Mesendoderm (in vitro differentiated cells): ENCODE measurements at regions not wholly inside any gene's neighbourhood (a gene's known extent, or its start where the extent isn't known, plus 50 kb on each side); places are given as distances from the start of the nearest gene placed in this dataset.

Experiments used
- DNase-seq: peaks from one replicate; pipeline ENCODE4 v3.0.0; 2013
- H2AK5ac ChIP-seq: 2 replicates; pipeline ENCODE4 v1.6.1; 2013; ENCODE audit warnings: low read length, inconsistent platforms
- H2BK120ac ChIP-seq: 2 replicates; pipeline ENCODE4 v1.6.1; 2013; ENCODE audit warnings: low read depth, mild to moderate bottlenecking, low read length, moderate library complexity, mixed read lengths
- H2BK15ac ChIP-seq: replicated peaks from 2 replicates; pipeline ENCODE4 v1.6.1; 2013; ENCODE audit warnings: low read depth, mild to moderate bottlenecking, moderate library complexity
- H2BK5ac ChIP-seq: 2 replicates; pipeline ENCODE4 v1.6.1; 2013; ENCODE audit warnings: low read length, inconsistent platforms
- H3K18ac ChIP-seq: 2 replicates; pipeline ENCODE4 v1.6.1; 2013; ENCODE audit warnings: mild to moderate bottlenecking, low read length, mixed read lengths
- H3K23ac ChIP-seq: one replicate; pipeline ENCODE4 v1.6.1; 2013; ENCODE audit warnings: low read length
- H3K27ac ChIP-seq: 2 replicates; pipeline ENCODE4 v1.5.1; 2013; ENCODE audit warnings: low read depth, mild to moderate bottlenecking, inconsistent platforms, low read length, moderate library complexity
- H3K27me3 ChIP-seq: 2 replicates; pipeline ENCODE4 v1.6.1; 2013; ENCODE audit warnings: low read length, control low read depth, mild to moderate bottlenecking, inconsistent platforms; ENCODE audit not compliant: insufficient read depth, poor library complexity
- H3K36me3 ChIP-seq: 2 replicates; pipeline ENCODE4 v1.6.1; 2013; ENCODE audit warnings: low read length, inconsistent platforms; ENCODE audit not compliant: control insufficient read depth, insufficient read depth
- H3K4ac ChIP-seq: one replicate; pipeline ENCODE4 v1.6.1; 2013; ENCODE audit warnings: low read depth, mild to moderate bottlenecking, low read length, moderate library complexity
- H3K4me1 ChIP-seq: 2 replicates; pipeline ENCODE4 v1.6.1; 2013; ENCODE audit warnings: low read depth, low read length, inconsistent platforms; ENCODE audit not compliant: control insufficient read depth
- H3K4me2 ChIP-seq: 2 replicates; pipeline ENCODE4 v1.6.1; 2013; ENCODE audit warnings: low read length
- H3K4me3 ChIP-seq: 2 replicates; pipeline ENCODE4 v1.5.1; 2013; ENCODE audit warnings: mild to moderate bottlenecking, low read length
- H3K56ac ChIP-seq: one replicate; pipeline ENCODE4 v1.6.1; 2013; ENCODE audit warnings: low read length
- H3K79me1 ChIP-seq: 2 replicates; pipeline ENCODE4 v1.6.1; 2013; ENCODE audit warnings: low read length, inconsistent platforms
- H3K79me2 ChIP-seq: 2 replicates; pipeline ENCODE4 v1.6.1; 2013; ENCODE audit warnings: mild to moderate bottlenecking, low read length; ENCODE audit not compliant: control insufficient read depth, insufficient read depth
- H3K9ac ChIP-seq: 2 replicates; pipeline ENCODE4 v1.6.1; 2013; ENCODE audit warnings: low read length, inconsistent platforms
- H4K5ac ChIP-seq: one replicate; pipeline ENCODE4 v1.6.1; 2013; ENCODE audit warnings: low read length
- H4K8ac ChIP-seq: one replicate; pipeline ENCODE4 v1.6.1; 2013; ENCODE audit warnings: low read depth, mild to moderate bottlenecking, control low read depth, low read length, moderate library complexity
- WGBS: extraction: QIAGEN DNeasy Blood & Tissue Kit; methylation state at CpG from one replicate; pipeline ENCODE4 v1.1.7; 2013; ENCODE audit warnings: low lambda C conversion rate, missing lambda C conversion rate; ENCODE audit not compliant: insufficient coverage; ENCODE audit errors: extremely low coverage; 5-methylcytosine and 5-hydroxymethylcytosine counted together

- H3K4me1 ChIP-seq = no peaks in the 10 kb centered on the region
- H4K8ac ChIP-seq = no peak overlapping the region
- H4K5ac ChIP-seq = no peak overlapping the region
- no peaks in the 10 kb centered on the region for H3K36me3 ChIP-seq
- no peak for DNase-seq
- no CpG with 5 or more reads among the region's 2 CpGs for WGBS
- H3K27me3 ChIP-seq = no peaks in the 10 kb centered on the region
- H3K56ac ChIP-seq = no peak overlapping the region
- H3K4me2 ChIP-seq = no peak overlapping the region
- no peaks in the 10 kb centered on the region for H3K79me1 ChIP-seq
- H3K4me3 ChIP-seq = no peak overlapping the region
- no peak overlapping the region for H2AK5ac ChIP-seq
- no peak overlapping the region for H3K4ac ChIP-seq
- no peak overlapping the region for H2BK120ac ChIP-seq
- H3K9ac ChIP-seq = no peak overlapping the region
- H3K79me2 ChIP-seq = no peaks in the 10 kb centered on the region
- H3K27ac ChIP-seq = no peak overlapping the region
- no peak overlapping the region for H2BK5ac ChIP-seq
- no peak overlapping the region for H2BK15ac ChIP-seq
- no peak overlapping the region for H3K18ac ChIP-seq
- no peak overlapping the region for H3K23ac ChIP-seq
Measured at GRCh38 chr9:23413541-23413940, 412.5 kb downstream of the ELAVL2 start.

GRCh38 chr9:23423999-23424398, 402.0 kb downstream of the ELAVL2 start:
- no peak overlapping the region for H3K23ac ChIP-seq
- no peak overlapping the region for H3K4me3 ChIP-seq
- DNase-seq = no peak
- H3K27ac ChIP-seq = no peak overlapping the region
- no peak overlapping the region for H3K56ac ChIP-seq
- no peaks in the 10 kb centered on the region for H3K36me3 ChIP-seq
- WGBS = no CpG with 5 or more reads among the region's 6 CpGs
- H4K5ac ChIP-seq = no peak overlapping the region
- H3K4me2 ChIP-seq = no peak overlapping the region
- H2BK120ac ChIP-seq = no peak overlapping the region
- no peak overlapping the region for H3K9ac ChIP-seq
- H4K8ac ChIP-seq = no peak overlapping the region
- H3K27me3 ChIP-seq = no peaks in the 10 kb centered on the region
- no peak overlapping the region for H2AK5ac ChIP-seq
- no peaks in the 10 kb centered on the region for H3K79me2 ChIP-seq
- no peaks in the 10 kb centered on the region for H3K79me1 ChIP-seq
- H3K4ac ChIP-seq = no peak overlapping the region
- no peak overlapping the region for H2BK5ac ChIP-seq
- H2BK15ac ChIP-seq = no peak overlapping the region
- no peak overlapping the region for H3K18ac ChIP-seq
- no peaks in the 10 kb centered on the region for H3K4me1 ChIP-seq

- Histone ChIP-seq H4K8ac (no peak overlapping the region), H3K36me3 (no peaks in the 10 kb centered on the region), H3K27ac (no peak overlapping the region), H3K4ac (no peak overlapping the region), H3K9ac (no peak overlapping the region), H3K4me2 (no peak overlapping the region), H3K27me3 (no peaks in the 10 kb centered on the region), H3K23ac (no peak overlapping the region), H3K79me1 (no peaks in the 10 kb centered on the region), H2BK120ac (no peak overlapping the region), H3K4me1 (no peaks in the 10 kb centered on the region), H3K4me3 (no peak overlapping the region), H3K79me2 (no peaks in the 10 kb centered on the region), H3K18ac (no peak overlapping the region), H2BK5ac (no peak overlapping the region), H4K5ac (no peak overlapping the region), H3K56ac (no peak overlapping the region), H2BK15ac (no peak overlapping the region), H2AK5ac (no peak overlapping the region)
- WGBS = no CpG with 5 or more reads among the region's 1 CpG
- DNase-seq = no peak
Measured at GRCh38 chr9:23426144-23426543, 399.9 kb downstream of the ELAVL2 start.

- no peak overlapping the region for H4K5ac ChIP-seq
- no peak overlapping the region for H3K4me3 ChIP-seq
- no peak overlapping the region for H3K9ac ChIP-seq
- DNase-seq = no peak
- no peak overlapping the region for H3K23ac ChIP-seq
- H3K79me1 ChIP-seq = no peaks in the 10 kb centered on the region
- H3K18ac ChIP-seq = no peak overlapping the region
- no peak overlapping the region for H2BK15ac ChIP-seq
- H3K27me3 ChIP-seq = no peaks in the 10 kb centered on the region
- H3K4me2 ChIP-seq = no peak overlapping the region
- no peak overlapping the region for H2BK5ac ChIP-seq
- H3K36me3 ChIP-seq = no peaks in the 10 kb centered on the region
- H4K8ac ChIP-seq = no peak overlapping the region
- H3K27ac ChIP-seq = no peak overlapping the region
- no peaks in the 10 kb centered on the region for H3K79me2 ChIP-seq
- no peaks in the 10 kb centered on the region for H3K4me1 ChIP-seq
- H3K56ac ChIP-seq = no peak overlapping the region
- H2BK120ac ChIP-seq = no peak overlapping the region
- H2AK5ac ChIP-seq = no peak overlapping the region
- H3K4ac ChIP-seq = no peak overlapping the region
- WGBS = no CpG with 5 or more reads among the region's 5 CpGs
Measured at GRCh38 chr9:23431459-23431858, 394.6 kb downstream of the ELAVL2 start.

- no peak overlapping the region for H3K9ac ChIP-seq
- no CpG with 5 or more reads among the region's 4 CpGs for WGBS
Measured at GRCh38 chr9:23434654-23435053, 391.4 kb downstream of the ELAVL2 start.

GRCh38 chr9:23438299-23438907, 387.6 kb downstream of the ELAVL2 start:
- Histone ChIP-seq H4K5ac (no peak overlapping the region), H3K79me1 (no peaks in the 10 kb centered on the region), H2BK15ac (no peak overlapping the region), H3K27ac (no peak overlapping the region), H4K8ac (no peak overlapping the region), H2BK120ac (no peak overlapping the region), H3K18ac (no peak overlapping the region), H3K27me3 (no peaks in the 10 kb centered on the region), H3K9ac (no peak overlapping the region), H3K4me2 (no peak overlapping the region), H3K4ac (no peak overlapping the region), H3K4me1 (no peaks in the 10 kb centered on the region), H3K23ac (no peak overlapping the region), H3K56ac (no peak overlapping the region), H3K79me2 (no peaks in the 10 kb centered on the region), H2BK5ac (no peak overlapping the region), H3K4me3 (no peak overlapping the region), H3K36me3 (no peaks in the 10 kb centered on the region), H2AK5ac (no peak overlapping the region)
- DNase-seq = no peak
- WGBS = no CpG with 5 or more reads among the region's 9 CpGs

More at GRCh38 chr9:23434654-23435053, 391.4 kb downstream of the ELAVL2 start:
- Histone ChIP-seq H3K79me1 (no peaks in the 10 kb centered on the region), H2BK120ac (no peak overlapping the region), H4K5ac (no peak overlapping the region), H3K4me2 (no peak overlapping the region), H3K27ac (no peak overlapping the region), H2BK15ac (no peak overlapping the region), H3K36me3 (no peaks in the 10 kb centered on the region), H3K4ac (no peak overlapping the region), H2BK5ac (no peak overlapping the region), H3K56ac (no peak overlapping the region), H3K79me2 (no peaks in the 10 kb centered on the region), H3K18ac (no peak overlapping the region), H4K8ac (no peak overlapping the region), H3K23ac (no peak overlapping the region), H3K4me3 (no peak overlapping the region), H2AK5ac (no peak overlapping the region), H3K27me3 (no peaks in the 10 kb centered on the region), H3K4me1 (no peaks in the 10 kb centered on the region)
- no peak for DNase-seq
